IPS DF 6.9 (cell line): ENCODE measurements at regions not wholly inside any gene's neighbourhood (a gene's known extent, or its start where the extent isn't known, plus 50 kb on each side); places are given as distances from the start of the nearest gene placed in this dataset.

Experiments
- DNase-seq: peaks from one replicate; pipeline ENCODE4 v3.0.0-alpha.2; 2013; ENCODE audit warnings: low read depth, low spot score
- H3K27ac ChIP-seq: one replicate; pipeline ENCODE4 v1.5.1; 2013; ENCODE audit warnings: low read length, control low read depth
- H3K27me3 ChIP-seq: 2 replicates; pipeline ENCODE4 v1.6.1; 2013; ENCODE audit warnings: mild to moderate bottlenecking, low read length; ENCODE audit not compliant: control insufficient read depth, insufficient read depth
- H3K36me3 ChIP-seq: 2 replicates; pipeline ENCODE4 v1.6.1; 2013; ENCODE audit warnings: low read length; ENCODE audit not compliant: control insufficient read depth, insufficient read depth
- H3K4me1 ChIP-seq: 2 replicates; pipeline ENCODE4 v1.6.1; 2013; ENCODE audit warnings: low read length; ENCODE audit not compliant: control insufficient read depth, insufficient read depth
- H3K4me3 ChIP-seq: 2 replicates; pipeline ENCODE4 v1.5.1; 2013; ENCODE audit warnings: mild to moderate bottlenecking, low read length
- H3K9me3 ChIP-seq: 2 replicates; pipeline ENCODE4 v1.6.1; 2013; ENCODE audit warnings: low read length, inconsistent platforms; ENCODE audit not compliant: control insufficient read depth, insufficient read depth
- WGBS: extraction: QIAGEN DNeasy Blood & Tissue Kit; methylation state at CpG from one replicate; pipeline ENCODE4 v1.1.7; 2013; ENCODE audit warnings: mixed read lengths, missing lambda C conversion rate; ENCODE audit not compliant: insufficient read length, insufficient coverage; 5-methylcytosine and 5-hydroxymethylcytosine counted together

- Histone ChIP-seq H3K27ac (no peak overlapping the region), H3K4me1 (no peaks in the 10 kb centered on the region), H3K36me3 (no peaks in the 10 kb centered on the region), H3K9me3 (no peaks in the 10 kb centered on the region), H3K27me3 (no peaks in the 10 kb centered on the region), H3K4me3 (no peak overlapping the region)
- no peak for DNase-seq
- no CpG with 5 or more reads among the region's 1 CpG for WGBS
Observed at GRCh38 chr4:127209580-127210095, 423.1 kb upstream of the INTU start.

GRCh38 chr4:127210893-127211649 lies 421.7 kb upstream of the INTU start:
- no peak for DNase-seq
- H3K27me3 ChIP-seq = no peaks in the 10 kb centered on the region
- no peaks in the 10 kb centered on the region for H3K4me1 ChIP-seq
- H3K27ac ChIP-seq = no peak overlapping the region
- no CpG with 5 or more reads among the region's 2 CpGs for WGBS
- no peaks in the 10 kb centered on the region for H3K36me3 ChIP-seq
- H3K9me3 ChIP-seq = no peaks in the 10 kb centered on the region
- H3K4me3 ChIP-seq = no peak overlapping the region

GRCh38 chr4:127211650-127212560 lies 420.9 kb upstream of the INTU start:
- H3K9me3 ChIP-seq = no peaks in the 10 kb centered on the region
- no peaks in the 10 kb centered on the region for H3K4me1 ChIP-seq
- no peak overlapping the region for H3K27ac ChIP-seq
- H3K4me3 ChIP-seq = no peak overlapping the region
- no CpG with 5 or more reads among the region's 4 CpGs for WGBS
- H3K27me3 ChIP-seq = no peaks in the 10 kb centered on the region
- DNase-seq = no peak
- H3K36me3 ChIP-seq = no peaks in the 10 kb centered on the region

- WGBS = no CpG with 5 or more reads among the region's 4 CpGs
- H3K4me3 ChIP-seq = no peak overlapping the region
- no peaks in the 10 kb centered on the region for H3K36me3 ChIP-seq
- no peak overlapping the region for H3K27ac ChIP-seq
- DNase-seq = no peak
- H3K27me3 ChIP-seq = no peaks in the 10 kb centered on the region
- H3K4me1 ChIP-seq = no peaks in the 10 kb centered on the region
- H3K9me3 ChIP-seq = no peaks in the 10 kb centered on the region
Observed at GRCh38 chr4:127212701-127213100, 420.1 kb upstream of the INTU start.

- H3K4me3 ChIP-seq = no peak overlapping the region
- no CpG with 5 or more reads among the region's 2 CpGs for WGBS
- no peaks in the 10 kb centered on the region for H3K9me3 ChIP-seq
- no peaks in the 10 kb centered on the region for H3K36me3 ChIP-seq
- no peaks in the 10 kb centered on the region for H3K27me3 ChIP-seq
- H3K4me1 ChIP-seq = no peaks in the 10 kb centered on the region
- no peak for DNase-seq
- no peak overlapping the region for H3K27ac ChIP-seq
Observed at GRCh38 chr4:127214016-127214415, 418.7 kb upstream of the INTU start.

GRCh38 chr4:127214931-127215330 lies 417.8 kb upstream of the INTU start:
- H3K27ac ChIP-seq = no peak overlapping the region
- WGBS = no CpG with 5 or more reads among the region's 4 CpGs
- no peaks in the 10 kb centered on the region for H3K9me3 ChIP-seq

GRCh38 chr4:127217586-127218229 lies 415.0 kb upstream of the INTU start:
- Histone ChIP-seq H3K27ac (no peak overlapping the region), H3K9me3 (no peaks in the 10 kb centered on the region), H3K36me3 (no peaks in the 10 kb centered on the region), H3K4me1 (no peaks in the 10 kb centered on the region), H3K27me3 (no peaks in the 10 kb centered on the region), H3K4me3 (no peak overlapping the region)
- DNase-seq = no peak
- no CpG with 5 or more reads among the region's 2 CpGs for WGBS

More at GRCh38 chr4:127214931-127215330, 417.8 kb upstream of the INTU start:
- DNase-seq = no peak
- Histone ChIP-seq H3K27me3 (no peaks in the 10 kb centered on the region), H3K4me3 (no peak overlapping the region), H3K4me1 (no peaks in the 10 kb centered on the region), H3K36me3 (no peaks in the 10 kb centered on the region)

GRCh38 chr4:127219232-127219631 lies 413.5 kb upstream of the INTU start:
- Histone ChIP-seq H3K36me3 (no peaks in the 10 kb centered on the region), H3K4me1 (no peaks in the 10 kb centered on the region), H3K27me3 (no peaks in the 10 kb centered on the region), H3K27ac (no peak overlapping the region), H3K4me3 (no peak overlapping the region), H3K9me3 (no peaks in the 10 kb centered on the region)
- DNase-seq = no peak

GRCh38 chr4:127224556-127224955 lies 408.2 kb upstream of the INTU start:
- WGBS = no CpG with 5 or more reads among the region's 5 CpGs
- H3K27ac ChIP-seq = no peak overlapping the region
- no peak for DNase-seq

GRCh38 chr4:127229855-127230608 lies 402.7 kb upstream of the INTU start:
- H3K36me3 ChIP-seq = no peaks in the 10 kb centered on the region
- no peaks in the 10 kb centered on the region for H3K4me1 ChIP-seq
- H3K9me3 ChIP-seq = no peaks in the 10 kb centered on the region
- no CpG with 5 or more reads among the region's 3 CpGs for WGBS
- no peaks in the 10 kb centered on the region for H3K27me3 ChIP-seq
- H3K27ac ChIP-seq = no peak overlapping the region
- H3K4me3 ChIP-seq = no peak overlapping the region
- DNase-seq = no peak

More at GRCh38 chr4:127224556-127224955, 408.2 kb upstream of the INTU start:
- Histone ChIP-seq H3K4me1 (no peaks in the 10 kb centered on the region), H3K4me3 (no peak overlapping the region), H3K27me3 (no peaks in the 10 kb centered on the region), H3K9me3 (no peaks in the 10 kb centered on the region), H3K36me3 (no peaks in the 10 kb centered on the region)
